22Rv1 (cell line): ENCODE measurements at regions not wholly inside any gene's neighbourhood (a gene's known extent, or its start where the extent isn't known, plus 50 kb on each side); places are given as distances from the start of the nearest gene placed in this dataset.

Experiments used
- ZFX ChIP-seq: fragments of 450-650 bp; IDR thresholded peaks from 2 replicates; pipeline ENCODE4 v1.6.1; 2017; ENCODE audit warnings: antibody characterized with exemption, borderline replicate concordance
- TF ChIP-seq, protein P1 (sequence below): fragments of 450-650 bp; IDR thresholded peaks from 2 replicates; pipeline ENCODE4 v1.5.1; 2017; ENCODE audit warnings: mild to moderate bottlenecking

DNA sequence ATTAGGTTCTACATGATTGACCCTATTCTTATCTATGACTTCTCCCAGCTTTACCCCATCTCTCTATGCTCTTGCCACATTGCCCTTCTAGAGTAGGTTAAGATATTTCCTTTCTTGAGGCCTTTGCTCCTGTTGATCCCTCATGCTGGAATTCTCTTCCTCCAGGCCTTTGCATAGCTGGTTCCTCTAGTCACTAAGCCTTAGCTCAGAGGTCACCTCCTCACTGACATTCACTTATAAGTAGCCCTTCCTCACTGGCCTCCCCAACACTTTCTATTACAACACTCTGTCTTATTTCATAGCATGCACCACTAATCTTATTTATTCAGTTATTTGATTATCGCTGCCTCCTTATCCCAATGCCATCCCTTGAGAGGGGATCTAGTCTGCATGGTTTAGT lies 228.4 kb upstream of the COL8A1 start:
- TF ChIP-seq, protein P1, sequence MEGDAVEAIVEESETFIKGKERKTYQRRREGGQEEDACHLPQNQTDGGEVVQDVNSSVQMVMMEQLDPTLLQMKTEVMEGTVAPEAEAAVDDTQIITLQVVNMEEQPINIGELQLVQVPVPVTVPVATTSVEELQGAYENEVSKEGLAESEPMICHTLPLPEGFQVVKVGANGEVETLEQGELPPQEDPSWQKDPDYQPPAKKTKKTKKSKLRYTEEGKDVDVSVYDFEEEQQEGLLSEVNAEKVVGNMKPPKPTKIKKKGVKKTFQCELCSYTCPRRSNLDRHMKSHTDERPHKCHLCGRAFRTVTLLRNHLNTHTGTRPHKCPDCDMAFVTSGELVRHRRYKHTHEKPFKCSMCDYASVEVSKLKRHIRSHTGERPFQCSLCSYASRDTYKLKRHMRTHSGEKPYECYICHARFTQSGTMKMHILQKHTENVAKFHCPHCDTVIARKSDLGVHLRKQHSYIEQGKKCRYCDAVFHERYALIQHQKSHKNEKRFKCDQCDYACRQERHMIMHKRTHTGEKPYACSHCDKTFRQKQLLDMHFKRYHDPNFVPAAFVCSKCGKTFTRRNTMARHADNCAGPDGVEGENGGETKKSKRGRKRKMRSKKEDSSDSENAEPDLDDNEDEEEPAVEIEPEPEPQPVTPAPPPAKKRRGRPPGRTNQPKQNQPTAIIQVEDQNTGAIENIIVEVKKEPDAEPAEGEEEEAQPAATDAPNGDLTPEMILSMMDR: no peak
- no peak for TF ChIP-seq ZFX
